RWPE1 (cell line): ENCODE measurements at regions not wholly inside any gene's neighbourhood (a gene's known extent, or its start where the extent isn't known, plus 50 kb on each side); places are given as distances from the start of the nearest gene placed in this dataset.

Source experiments
- CTCF ChIA-PET: fragments of 350-600 bp; sonication (Branson Sonifier 250); formaldehyde crosslinking; extraction: SDS; loops from one replicate; lab custom pipeline; 2021; lab: Yijun Ruan, JAX
- POLR2A ChIA-PET: fragments of 400-600 bp; formaldehyde crosslinking; extraction: SDS; loops from one replicate; lab custom pipeline; 2020; ENCODE audit warnings: antibody characterized with exemption; ENCODE audit not compliant: low non-redundant PET; lab: Yijun Ruan, JAX
- DNase-seq: peaks from one replicate; pipeline ENCODE4 v3.0.0; 2012; ENCODE audit warnings: low spot score
- H3K27ac ChIP-seq: fragments of 450-650 bp; 2 replicates; pipeline ENCODE4 v1.5.1; 2017
- CTCF ChIP-seq: fragments of 450-650 bp; conservative IDR thresholded peaks from 2 replicates; pipeline ENCODE4 v1.5.1; 2017; ENCODE audit warnings: low read depth, mild to moderate bottlenecking

- no peak overlapping the region for H3K27ac ChIP-seq
- ChIA-PET POLR2A (no interaction called here), CTCF (interaction anchor here (0.6 kb wide), 1 partner anchor 233 kb away, joined by 4 read pairs; no protein-coding TSS in a partner anchor)
- no peak for TF ChIP-seq CTCF
- no peak for DNase-seq
Observed at GRCh38 chr12:93225094-93225493, 152.6 kb upstream of the NUDT4 start.

GRCh38 chr12:93226361-93226760, 151.4 kb upstream of the NUDT4 start:
- DNase-seq, result no peak
- no peak overlapping the region for H3K27ac ChIP-seq
- CTCF ChIA-PET, result no interaction called here
- TF ChIP-seq CTCF, result no peak
- POLR2A ChIA-PET, result no interaction called here

- ChIA-PET POLR2A (no interaction called here), CTCF (no interaction called here)
- peak; percentile 60 for DNase-seq
- no peak for TF ChIP-seq CTCF
- H3K27ac ChIP-seq, result no peak overlapping the region
Observed at GRCh38 chr12:93229494-93230325, 148.0 kb upstream of the NUDT4 start.

- TF ChIP-seq CTCF, result no peak
- no peak overlapping the region for H3K27ac ChIP-seq
- ChIA-PET CTCF (no interaction called here), POLR2A (no interaction called here)
- no peak for DNase-seq
Observed at GRCh38 chr12:93230326-93230720, 147.4 kb upstream of the NUDT4 start.

- no peak overlapping the region for H3K27ac ChIP-seq
- DNase-seq, result no peak
- ChIA-PET CTCF (interaction anchor here (0.7 to 0.8 kb wide), 2 partner anchors 149 to 225 kb away, joined by 3 to 4 read pairs; no protein-coding TSS in a partner anchor), POLR2A (no interaction called here)
- TF ChIP-seq CTCF, result no peak
Observed at GRCh38 chr12:93231938-93232337, 145.8 kb upstream of the NUDT4 start.

DNA sequence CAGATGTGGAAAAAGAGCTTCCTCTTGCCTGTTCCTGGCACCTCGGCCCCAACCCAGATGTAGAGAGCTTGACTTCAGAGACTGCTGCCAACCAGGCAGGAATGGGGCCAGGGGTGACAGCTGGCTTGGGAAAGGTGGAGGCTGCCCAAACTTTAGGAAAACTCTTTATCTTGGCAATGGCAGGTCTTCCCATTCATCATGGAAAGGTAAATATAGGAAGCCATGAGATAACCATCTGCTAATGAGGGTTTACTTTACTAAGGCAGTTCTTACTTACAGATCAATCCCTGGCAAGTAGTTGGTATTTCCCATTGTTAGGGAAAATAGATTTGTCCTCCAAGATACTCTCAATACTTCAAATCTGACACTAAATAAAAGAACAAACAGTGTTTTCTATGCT, 143.1 kb upstream of the NUDT4 start:
- CTCF ChIA-PET, result interaction anchor here (0.6 kb wide), 1 partner anchor 123 kb away, joined by 3 read pairs; no protein-coding TSS in a partner anchor
- POLR2A ChIA-PET, result no interaction called here
- H3K27ac ChIP-seq, result no peak overlapping the region
- no peak for TF ChIP-seq CTCF
- DNase-seq, result no peak
